ENCODE measurements at regions not wholly inside any gene's neighbourhood (a gene's known extent, or its start where the extent isn't known, plus 50 kb on each side); places are given as distances from the start of the nearest gene placed in this dataset.

GRCh38 chr7:34207810-34208209, 302.5 kb downstream of the BMPER start:
- Mint-ChIP-seq H3K27me3 (ENCODE audit: insufficient read depth, unreplicated experiment) (no peaks in the 10 kb centered on the region), H3K4me3 (ENCODE audit: unreplicated experiment) (no peak overlapping the region), H3K9me3 (ENCODE audit: unreplicated experiment) (peaks cover 4% of the 10 kb centered on the region), H3K36me3 (ENCODE audit: insufficient read depth, unreplicated experiment) (no peaks in the 10 kb centered on the region), H3K4me1 (ENCODE audit: insufficient read depth, unreplicated experiment) (no peaks in the 10 kb centered on the region), H3K27ac (ENCODE audit: low read depth, unreplicated experiment) (no peak overlapping the region)
- intact Hi-C loops (cut with micrococcal nuclease) = no loop called here
- BruUV-seq (replicated peaks) = no TSS peak
- DNase-seq (ENCODE audit: unreplicated experiment) = peak; percentile 30
- TF ChIP-seq, protein P1, sequence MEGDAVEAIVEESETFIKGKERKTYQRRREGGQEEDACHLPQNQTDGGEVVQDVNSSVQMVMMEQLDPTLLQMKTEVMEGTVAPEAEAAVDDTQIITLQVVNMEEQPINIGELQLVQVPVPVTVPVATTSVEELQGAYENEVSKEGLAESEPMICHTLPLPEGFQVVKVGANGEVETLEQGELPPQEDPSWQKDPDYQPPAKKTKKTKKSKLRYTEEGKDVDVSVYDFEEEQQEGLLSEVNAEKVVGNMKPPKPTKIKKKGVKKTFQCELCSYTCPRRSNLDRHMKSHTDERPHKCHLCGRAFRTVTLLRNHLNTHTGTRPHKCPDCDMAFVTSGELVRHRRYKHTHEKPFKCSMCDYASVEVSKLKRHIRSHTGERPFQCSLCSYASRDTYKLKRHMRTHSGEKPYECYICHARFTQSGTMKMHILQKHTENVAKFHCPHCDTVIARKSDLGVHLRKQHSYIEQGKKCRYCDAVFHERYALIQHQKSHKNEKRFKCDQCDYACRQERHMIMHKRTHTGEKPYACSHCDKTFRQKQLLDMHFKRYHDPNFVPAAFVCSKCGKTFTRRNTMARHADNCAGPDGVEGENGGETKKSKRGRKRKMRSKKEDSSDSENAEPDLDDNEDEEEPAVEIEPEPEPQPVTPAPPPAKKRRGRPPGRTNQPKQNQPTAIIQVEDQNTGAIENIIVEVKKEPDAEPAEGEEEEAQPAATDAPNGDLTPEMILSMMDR (IDR thresholded peaks at IDR 0.05; ENCODE audit: unreplicated experiment) = no peak
- ChIA-PET POLR2A (no interaction called here), CTCF (interaction anchor here (0.6 kb wide), 1 partner anchor 1395 kb away, joined by 4 read pairs; no protein-coding TSS in a partner anchor)

GRCh38 chr7:34208878-34209621, 303.7 kb downstream of the BMPER start:
- Mint-ChIP-seq H3K4me3 (ENCODE audit: unreplicated experiment) (no peak overlapping the region), H3K27me3 (ENCODE audit: insufficient read depth, unreplicated experiment) (no peaks in the 10 kb centered on the region), H3K4me1 (ENCODE audit: insufficient read depth, unreplicated experiment) (no peaks in the 10 kb centered on the region), H3K27ac (ENCODE audit: low read depth, unreplicated experiment) (no peak overlapping the region), H3K9me3 (ENCODE audit: unreplicated experiment) (peaks cover 6% of the 10 kb centered on the region), H3K36me3 (ENCODE audit: insufficient read depth, unreplicated experiment) (no peaks in the 10 kb centered on the region)
- POLR2A ChIA-PET = no interaction called here
- CTCF ChIA-PET = interaction anchor here (1.1 to 1.2 kb wide), 2 partner anchors 10 to 14 kb away, joined by 3 to 6 read pairs; no protein-coding TSS in a partner anchor
- no peak for DNase-seq (ENCODE audit: unreplicated experiment)
- TF ChIP-seq, protein P1 (IDR thresholded peaks at IDR 0.05; ENCODE audit: unreplicated experiment) = no peak
- no TSS peak for BruUV-seq (replicated peaks)
- intact Hi-C loops (cut with micrococcal nuclease) = no loop called here

DNA sequence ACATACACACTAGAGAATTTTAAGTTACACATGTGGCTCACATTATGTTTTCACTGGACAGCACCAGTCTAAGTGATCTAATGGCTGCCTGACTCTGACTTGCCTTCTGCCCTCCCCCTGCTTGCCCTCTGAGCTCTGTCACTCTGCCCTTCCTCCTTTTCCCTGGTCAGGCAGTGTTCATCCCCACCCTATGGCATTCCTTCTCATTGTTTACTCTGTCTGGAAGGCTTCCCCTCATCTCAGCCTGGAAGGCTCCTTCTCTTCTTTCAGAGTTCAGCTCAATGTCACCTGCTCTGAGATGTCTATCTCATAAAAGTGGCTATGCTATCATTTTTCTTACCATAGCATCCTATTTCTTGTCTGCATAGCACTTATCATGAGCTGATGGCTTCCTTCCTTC, 305.7 kb downstream of the BMPER start:
- POLR2A ChIA-PET = no interaction called here
- H3K27ac Mint-ChIP-seq (ENCODE audit: low read depth, unreplicated experiment) = no peak overlapping the region
- no peaks in the 10 kb centered on the region for H3K36me3 Mint-ChIP-seq (ENCODE audit: insufficient read depth, unreplicated experiment)
- TF ChIP-seq, protein P1 (IDR thresholded peaks at IDR 0.05; ENCODE audit: unreplicated experiment) = no peak
- intact Hi-C loops (cut with micrococcal nuclease) = no loop called here
- CTCF ChIA-PET = no interaction called here
- H3K4me3 Mint-ChIP-seq (ENCODE audit: unreplicated experiment) = no peak overlapping the region
- no peaks in the 10 kb centered on the region for H3K4me1 Mint-ChIP-seq (ENCODE audit: insufficient read depth, unreplicated experiment)
- H3K27me3 Mint-ChIP-seq (ENCODE audit: insufficient read depth, unreplicated experiment) = no peaks in the 10 kb centered on the region
- BruUV-seq (replicated peaks) = no TSS peak
- no peak for DNase-seq (ENCODE audit: unreplicated experiment)
- H3K9me3 Mint-ChIP-seq (ENCODE audit: unreplicated experiment) = peaks cover 6% of the 10 kb centered on the region

GRCh38 chr7:34217972-34218371, 312.6 kb downstream of the BMPER start:
- DNase-seq (ENCODE audit: unreplicated experiment) = no peak
- BruUV-seq (replicated peaks) = no TSS peak
- POLR2A ChIA-PET = interaction anchor here (0.9 kb wide), 1 partner anchor 229 kb away, joined by 3 read pairs; no protein-coding TSS in a partner anchor
- CTCF ChIA-PET = interaction anchor here (0.6 kb wide), 2 partner anchors 88 to 891 kb away, joined by 3 read pairs; no protein-coding TSS in a partner anchor
- H3K36me3 Mint-ChIP-seq (ENCODE audit: insufficient read depth, unreplicated experiment) = no peaks in the 10 kb centered on the region
- no peak overlapping the region for H3K27ac Mint-ChIP-seq (ENCODE audit: low read depth, unreplicated experiment)
- H3K27me3 Mint-ChIP-seq (ENCODE audit: insufficient read depth, unreplicated experiment) = no peaks in the 10 kb centered on the region
- H3K4me1 Mint-ChIP-seq (ENCODE audit: insufficient read depth, unreplicated experiment) = no peaks in the 10 kb centered on the region
- intact Hi-C loops (cut with micrococcal nuclease) = no loop called here
- H3K4me3 Mint-ChIP-seq (ENCODE audit: unreplicated experiment) = no peak overlapping the region
- H3K9me3 Mint-ChIP-seq (ENCODE audit: unreplicated experiment) = peaks cover under 1% of the 10 kb centered on the region
- TF ChIP-seq, protein P1 (IDR thresholded peaks at IDR 0.05; ENCODE audit: unreplicated experiment) = no peak

All from MCF 10A (cell line).